ENCODE measurements at regions not wholly inside any gene's neighbourhood (a gene's known extent, or its start where the extent isn't known, plus 50 kb on each side); places are given as distances from the start of the nearest gene placed in this dataset.

- no peak overlapping the region for H3K27ac Mint-ChIP-seq
- H3K4me1 Mint-ChIP-seq (ENCODE audit: low read depth), result no peaks in the 10 kb centered on the region
- no peaks in the 10 kb centered on the region for H3K36me3 Mint-ChIP-seq (ENCODE audit: low read depth)
- no peaks in the 10 kb centered on the region for H3K9me3 Mint-ChIP-seq
- H3K4me3 Mint-ChIP-seq, result no peak overlapping the region
- no peak for DNase-seq
- TF ChIP-seq CTCF (IDR thresholded peaks at IDR 0.05), result no peak
- H3K27me3 Mint-ChIP-seq (ENCODE audit: insufficient read depth), result peaks cover 11% of the 10 kb centered on the region
Measured at GRCh38 chr16:51416926-51417325, 265.9 kb upstream of the SALL1 start.

GRCh38 chr16:51410125-51410524 lies 259.1 kb upstream of the SALL1 start:
- peaks cover 8% of the 10 kb centered on the region for H3K27me3 Mint-ChIP-seq (ENCODE audit: insufficient read depth)
- H3K27ac Mint-ChIP-seq, result no peak overlapping the region
- no peak overlapping the region for H3K4me3 Mint-ChIP-seq
- DNase-seq, result no peak
- TF ChIP-seq CTCF (IDR thresholded peaks at IDR 0.05), result 0 out of 2 replicates have a peak, but pooled peaks have one; percentile 9
- no peaks in the 10 kb centered on the region for H3K9me3 Mint-ChIP-seq
- peaks cover 27% of the 10 kb centered on the region for H3K4me1 Mint-ChIP-seq (ENCODE audit: low read depth)
- no peaks in the 10 kb centered on the region for H3K36me3 Mint-ChIP-seq (ENCODE audit: low read depth)

- Mint-ChIP-seq H3K4me3 (peak overlapping the region; percentile 4; the same call in 1 of the 2 replicates), H3K9me3 (no peaks in the 10 kb centered on the region)
- no peak for DNase-seq
Measured at GRCh38 chr16:51409001-51409675, 258.1 kb upstream of the SALL1 start.

GRCh38 chr16:51408357-51408756 lies 257.3 kb upstream of the SALL1 start:
- peak overlapping the region; percentile 35; the same call in 1 of the 2 replicates for H3K27ac Mint-ChIP-seq
- peaks cover 6% of the 10 kb centered on the region for H3K27me3 Mint-ChIP-seq (ENCODE audit: insufficient read depth)
- no peaks in the 10 kb centered on the region for H3K36me3 Mint-ChIP-seq (ENCODE audit: low read depth)
- H3K4me3 Mint-ChIP-seq, result peak overlapping the region; percentile 4; the same call in 1 of the 2 replicates
- peaks cover 39% of the 10 kb centered on the region for H3K4me1 Mint-ChIP-seq (ENCODE audit: low read depth)
- no peak for TF ChIP-seq CTCF (IDR thresholded peaks at IDR 0.05)
- peak; percentile 48 for DNase-seq
- H3K9me3 Mint-ChIP-seq, result no peaks in the 10 kb centered on the region

More at GRCh38 chr16:51409001-51409675, 258.1 kb upstream of the SALL1 start:
- H3K4me1 Mint-ChIP-seq (ENCODE audit: low read depth), result peaks cover 36% of the 10 kb centered on the region
- TF ChIP-seq CTCF (IDR thresholded peaks at IDR 0.05), result no peak
- H3K27ac Mint-ChIP-seq, result no peak overlapping the region; the same call in 1 of the 2 replicates
- H3K27me3 Mint-ChIP-seq (ENCODE audit: insufficient read depth), result peaks cover 6% of the 10 kb centered on the region
- no peaks in the 10 kb centered on the region for H3K36me3 Mint-ChIP-seq (ENCODE audit: low read depth)

GRCh38 chr16:51407921-51408320 lies 256.9 kb upstream of the SALL1 start:
- Mint-ChIP-seq H3K4me3 (peak overlapping the region; percentile 4; the same call in 1 of the 2 replicates), H3K27ac (peak overlapping the region; percentile 35; the same call in 1 of the 2 replicates), H3K9me3 (no peaks in the 10 kb centered on the region), H3K27me3 (ENCODE audit: insufficient read depth) (peaks cover 6% of the 10 kb centered on the region), H3K4me1 (ENCODE audit: low read depth) (peaks cover 43% of the 10 kb centered on the region), H3K36me3 (ENCODE audit: low read depth) (no peaks in the 10 kb centered on the region)
- DNase-seq, result no peak
- TF ChIP-seq CTCF (IDR thresholded peaks at IDR 0.05), result no peak

All from HFFc6 (cell line).